Activated T-helper 9 cell treated with anti-CD3 and anti-CD28 coated beads, Interleukin-2, amount 50 U/mL, for 16 hours (primary cell): ENCODE measurements at regions not wholly inside any gene's neighbourhood (a gene's known extent, or its start where the extent isn't known, plus 50 kb on each side); places are given as distances from the start of the nearest gene placed in this dataset.

Source experiments
- DNase-seq: peaks from one replicate; pipeline ENCODE4 v3.0.0-alpha.2; 2020; ENCODE audit warnings: low read depth

- no peak for DNase-seq
Observed at GRCh38 chr10:3409928-3410327, 237.3 kb upstream of the PITRM1 start.

GRCh38 chr10:3408603-3409365, 236.2 kb upstream of the PITRM1 start:
- DNase-seq = no peak

GRCh38 chr10:3407208-3407607, 234.6 kb upstream of the PITRM1 start:
- DNase-seq = no peak

GRCh38 chr10:3406556-3406955, 234.0 kb upstream of the PITRM1 start:
- no peak for DNase-seq

- no peak for DNase-seq
Observed at GRCh38 chr10:3404381-3404780, 231.8 kb upstream of the PITRM1 start.

- DNase-seq = no peak
Observed at GRCh38 chr10:3402187-3402751, 229.7 kb upstream of the PITRM1 start.

GRCh38 chr10:3401491-3401938, 228.9 kb upstream of the PITRM1 start:
- no peak for DNase-seq

- DNase-seq = no peak
Observed at GRCh38 chr10:3400348-3400747, 227.8 kb upstream of the PITRM1 start.

GRCh38 chr10:3399756-3400155, 227.2 kb upstream of the PITRM1 start:
- DNase-seq = no peak

GRCh38 chr10:3398825-3399646, 226.5 kb upstream of the PITRM1 start:
- no peak for DNase-seq

- no peak for DNase-seq
Observed at GRCh38 chr10:3397846-3398245, 225.3 kb upstream of the PITRM1 start.

- no peak for DNase-seq
Observed at GRCh38 chr10:3397231-3397630, 224.6 kb upstream of the PITRM1 start.

GRCh38 chr10:3396116-3396515, 223.5 kb upstream of the PITRM1 start:
- DNase-seq = no peak

- no peak for DNase-seq
Observed at GRCh38 chr10:3395458-3395861, 222.9 kb upstream of the PITRM1 start.

GRCh38 chr10:3395041-3395440, 222.5 kb upstream of the PITRM1 start:
- DNase-seq = no peak

GRCh38 chr10:3393958-3394357, 221.4 kb upstream of the PITRM1 start:
- no peak for DNase-seq

- DNase-seq = no peak
Observed at GRCh38 chr10:3391657-3392056, 219.1 kb upstream of the PITRM1 start.

GRCh38 chr10:3389130-3389529, 216.5 kb upstream of the PITRM1 start:
- DNase-seq = no peak

- no peak for DNase-seq
Observed at GRCh38 chr10:3385487-3385886, 212.9 kb upstream of the PITRM1 start.

GRCh38 chr10:3382092-3382491, 209.5 kb upstream of the PITRM1 start:
- DNase-seq = no peak

- no peak for DNase-seq
Observed at GRCh38 chr10:3380406-3381050, 207.9 kb upstream of the PITRM1 start.

- DNase-seq = no peak
Observed at GRCh38 chr10:3376631-3377030, 204.0 kb upstream of the PITRM1 start.

- DNase-seq = no peak
Observed at GRCh38 chr10:3375505-3375904, 202.9 kb upstream of the PITRM1 start.
